A673 (cell line): ENCODE measurements at regions not wholly inside any gene's neighbourhood (a gene's known extent, or its start where the extent isn't known, plus 50 kb on each side); places are given as distances from the start of the nearest gene placed in this dataset.

Experiments used
- BruUV-seq: library from RNA; stranded (reverse); fragments of 400-500 nt; replicated peaks from 2 replicates; lab custom pipeline; 2021; lab: Mats Ljungman, UMichigan
- CTCF ChIA-PET: fragments of 300-600 bp; sonication (Branson Sonifier 250); formaldehyde crosslinking; loops from one replicate; lab custom pipeline; 2022; ENCODE audit warnings: antibody characterized with exemption; lab: Charles Lee
- POLR2A ChIA-PET: fragments of 300-600 bp; sonication (Branson Sonifier 250); formaldehyde crosslinking; loops from one replicate; lab custom pipeline; 2022; ENCODE audit warnings: antibody characterized with exemption; ENCODE audit not compliant: low non-redundant PET; lab: Charles Lee
- DNase-seq: peaks from one replicate; pipeline ENCODE4 v3.0.0-alpha.2; 2015; ENCODE audit warnings: low spot score
- H3K27ac ChIP-seq: fragments of 200-600 bp; sonication (generic); 2 replicates; pipeline ENCODE4 v1.5.1; 2016; ENCODE audit warnings: mixed run types, low read depth, mild to moderate bottlenecking, mixed read lengths, antibody characterized with exemption, low read length; ENCODE audit not compliant: poor library complexity, severe bottlenecking
- H3K27me3 ChIP-seq: fragments of 200-600 bp; sonication (generic); replicated peaks from 2 replicates; pipeline ENCODE4 v1.6.1; 2017; ENCODE audit warnings: mixed run types, low read depth, mild to moderate bottlenecking, mixed read lengths, antibody characterized with exemption, low read length; ENCODE audit not compliant: insufficient read depth, poor library complexity
- H3K36me3 ChIP-seq: fragments of 200-600 bp; sonication (generic); 2 replicates; pipeline ENCODE4 v1.6.1; 2016; ENCODE audit warnings: mixed run types, mild to moderate bottlenecking, mixed read lengths, antibody characterized with exemption, low read length; ENCODE audit not compliant: insufficient read depth, poor library complexity, severe bottlenecking
- H3K4me1 ChIP-seq: fragments of 200-600 bp; sonication (generic); 2 replicates; pipeline ENCODE4 v1.6.1; 2017; ENCODE audit warnings: mixed run types, mild to moderate bottlenecking, mixed read lengths, antibody characterized with exemption, low read length; ENCODE audit not compliant: insufficient read depth, poor library complexity, severe bottlenecking
- H3K4me3 ChIP-seq: fragments of 200-600 bp; sonication (generic); 2 replicates; pipeline ENCODE4 v1.5.1; 2016; ENCODE audit warnings: low read depth, mixed run types, mild to moderate bottlenecking, mixed read lengths, low read length; ENCODE audit not compliant: poor library complexity, severe bottlenecking
- H3K9me3 ChIP-seq: fragments of 200-600 bp; sonication (generic); 2 replicates; pipeline ENCODE4 v1.6.1; 2016; ENCODE audit warnings: mixed run types, low read depth, mild to moderate bottlenecking, mixed read lengths, antibody characterized with exemption, low read length; ENCODE audit not compliant: poor library complexity, severe bottlenecking
- EZH2 ChIP-seq: fragments of 200-600 bp; sonication (generic); IDR thresholded peaks from 2 replicates; pipeline ENCODE4 v1.6.1; 2017; ENCODE audit warnings: borderline replicate concordance, low read depth, mild to moderate bottlenecking, mixed read lengths, antibody characterized with exemption, low read length; ENCODE audit not compliant: poor library complexity, severe bottlenecking
- intact Hi-C: fragments of 100-400 bp; cut with micrococcal nuclease; formaldehyde crosslinking; loops from one replicate; pipeline ENCODE4 v1.10.0; 2022; ENCODE audit not compliant: unreplicated experiment
- TF ChIP-seq, protein P1 (sequence below): fragments of 300-800, 200-600 bp; sonication (generic); conservative IDR thresholded peaks from 2 replicates; pipeline ENCODE4 v1.5.1; 2017; ENCODE audit warnings: low read depth, mild to moderate bottlenecking, antibody characterized with exemption, low read length, moderate library complexity, mixed read lengths

DNA sequence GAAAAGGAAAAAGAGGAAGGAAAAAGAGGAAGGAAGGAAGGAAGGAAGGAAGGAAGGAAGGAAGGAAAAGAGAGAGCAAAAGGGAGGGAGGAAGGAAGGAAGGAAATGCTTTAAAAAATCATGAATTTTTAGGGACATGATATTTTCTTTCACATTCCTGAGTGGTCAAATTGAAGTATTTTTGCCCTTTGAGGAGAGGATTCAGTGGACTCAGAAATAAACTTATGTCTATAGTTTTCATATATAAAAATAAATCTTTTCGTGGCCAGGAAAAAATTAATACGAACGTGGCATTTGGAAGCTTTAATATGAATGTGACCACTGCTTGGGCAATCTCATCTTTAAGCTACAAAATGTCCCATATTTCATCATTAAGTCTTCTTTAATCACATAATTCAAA, 183.0 kb upstream of the TMCO5A start:
- H3K27me3 ChIP-seq: no peaks in the 10 kb centered on the region
- ChIA-PET POLR2A (no interaction called here), CTCF (interaction anchor here (1.0 kb wide), 1 partner anchor 129 kb away, joined by 3 read pairs; no protein-coding TSS in a partner anchor)
- no peak overlapping the region for H3K4me3 ChIP-seq
- intact Hi-C loops: loop anchor here (5.0 kb wide), 1 partner anchor 131 kb away; no protein-coding TSS in a partner anchor
- peaks cover 9% of the 10 kb centered on the region for H3K4me1 ChIP-seq
- peak; percentile 67 for DNase-seq
- peak overlapping the region; percentile 87 for H3K27ac ChIP-seq
- H3K9me3 ChIP-seq: peaks cover 25% of the 10 kb centered on the region
- no peaks in the 10 kb centered on the region for H3K36me3 ChIP-seq
- BruUV-seq: no TSS peak
- TF ChIP-seq EZH2: no peak
- TF ChIP-seq, protein P1, sequence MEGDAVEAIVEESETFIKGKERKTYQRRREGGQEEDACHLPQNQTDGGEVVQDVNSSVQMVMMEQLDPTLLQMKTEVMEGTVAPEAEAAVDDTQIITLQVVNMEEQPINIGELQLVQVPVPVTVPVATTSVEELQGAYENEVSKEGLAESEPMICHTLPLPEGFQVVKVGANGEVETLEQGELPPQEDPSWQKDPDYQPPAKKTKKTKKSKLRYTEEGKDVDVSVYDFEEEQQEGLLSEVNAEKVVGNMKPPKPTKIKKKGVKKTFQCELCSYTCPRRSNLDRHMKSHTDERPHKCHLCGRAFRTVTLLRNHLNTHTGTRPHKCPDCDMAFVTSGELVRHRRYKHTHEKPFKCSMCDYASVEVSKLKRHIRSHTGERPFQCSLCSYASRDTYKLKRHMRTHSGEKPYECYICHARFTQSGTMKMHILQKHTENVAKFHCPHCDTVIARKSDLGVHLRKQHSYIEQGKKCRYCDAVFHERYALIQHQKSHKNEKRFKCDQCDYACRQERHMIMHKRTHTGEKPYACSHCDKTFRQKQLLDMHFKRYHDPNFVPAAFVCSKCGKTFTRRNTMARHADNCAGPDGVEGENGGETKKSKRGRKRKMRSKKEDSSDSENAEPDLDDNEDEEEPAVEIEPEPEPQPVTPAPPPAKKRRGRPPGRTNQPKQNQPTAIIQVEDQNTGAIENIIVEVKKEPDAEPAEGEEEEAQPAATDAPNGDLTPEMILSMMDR: no peak

DNA sequence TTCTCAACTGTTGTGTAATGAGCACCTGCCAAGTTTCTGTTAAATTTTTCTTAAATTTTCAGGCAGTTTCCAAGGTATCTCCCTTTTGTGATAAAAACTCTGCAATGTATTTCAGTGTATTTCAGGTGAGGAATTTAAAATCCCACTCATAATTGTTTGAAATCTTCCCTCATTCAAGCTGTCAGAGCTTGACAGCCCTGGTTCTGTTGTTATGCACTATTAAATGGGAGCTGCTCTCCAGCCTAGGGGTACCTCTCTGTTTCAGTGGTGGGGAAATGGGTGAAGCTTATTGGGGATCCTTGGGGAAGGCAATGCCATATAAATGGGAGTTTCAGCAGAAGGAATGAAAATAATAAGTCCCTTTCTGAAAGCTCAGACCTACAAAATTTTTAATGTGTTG, 178.0 kb upstream of the TMCO5A start:
- CTCF ChIA-PET: no interaction called here
- intact Hi-C loops: no loop called here
- TF ChIP-seq EZH2: no peak
- TF ChIP-seq, protein P1: no peak
- BruUV-seq: no TSS peak
- H3K36me3 ChIP-seq: no peaks in the 10 kb centered on the region
- H3K4me1 ChIP-seq: peaks cover 5% of the 10 kb centered on the region
- no peak for DNase-seq
- no peaks in the 10 kb centered on the region for H3K27me3 ChIP-seq
- POLR2A ChIA-PET: no interaction called here
- no peak overlapping the region for H3K27ac ChIP-seq
- no peak overlapping the region for H3K4me3 ChIP-seq
- peaks cover 7% of the 10 kb centered on the region for H3K9me3 ChIP-seq

DNA sequence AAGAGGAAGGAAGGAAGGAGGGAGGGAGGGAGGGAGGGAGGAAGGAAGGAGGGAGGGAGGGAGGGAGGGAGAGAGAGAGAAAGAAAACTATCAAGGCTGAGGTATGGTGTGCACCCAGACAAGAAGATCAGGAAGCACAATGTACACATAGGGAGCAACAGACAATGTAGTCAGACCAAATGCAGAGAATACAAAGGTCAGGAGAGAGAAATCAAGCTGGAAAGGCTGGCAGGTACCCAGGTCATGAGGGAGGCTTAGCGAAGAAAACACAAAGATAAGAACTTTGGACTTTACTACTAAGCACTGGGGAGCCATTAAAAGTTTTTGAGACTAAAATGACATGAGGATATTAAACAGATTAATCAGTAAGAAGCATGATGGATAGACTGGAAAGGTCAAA, 176.0 kb upstream of the TMCO5A start:
- H3K27ac ChIP-seq: no peak overlapping the region
- TF ChIP-seq, protein P1: no peak
- TF ChIP-seq EZH2: no peak
- ChIA-PET CTCF (no interaction called here), POLR2A (no interaction called here)
- BruUV-seq: no TSS peak
- H3K27me3 ChIP-seq: no peaks in the 10 kb centered on the region
- no peak overlapping the region for H3K4me3 ChIP-seq
- H3K36me3 ChIP-seq: no peaks in the 10 kb centered on the region
- no peak for DNase-seq
- no peaks in the 10 kb centered on the region for H3K4me1 ChIP-seq
- intact Hi-C loops: no loop called here
- H3K9me3 ChIP-seq: peaks cover 7% of the 10 kb centered on the region
